ENCODE measurements at regions not wholly inside any gene's neighbourhood (a gene's known extent, or its start where the extent isn't known, plus 50 kb on each side); places are given as distances from the start of the nearest gene placed in this dataset.

- DNase-seq (ENCODE audit: low read depth) = no peak
Measured at GRCh38 chr7:24341691-24342413, 57.9 kb downstream of the NPY start.

- no peak for DNase-seq (ENCODE audit: low read depth)
Measured at GRCh38 chr7:24343614-24344013, 59.6 kb downstream of the NPY start.

GRCh38 chr7:24346129-24346528 lies 62.1 kb downstream of the NPY start:
- DNase-seq (ENCODE audit: low read depth) = no peak

- DNase-seq (ENCODE audit: low read depth) = no peak
Measured at GRCh38 chr7:24346716-24347115, 62.7 kb downstream of the NPY start.

- no peak for DNase-seq (ENCODE audit: low read depth)
Measured at GRCh38 chr7:24349339-24349738, 65.3 kb downstream of the NPY start.

- DNase-seq (ENCODE audit: low read depth) = no peak
Measured at GRCh38 chr7:24354456-24354855, 70.5 kb downstream of the NPY start.

- DNase-seq (ENCODE audit: low read depth) = no peak
Measured at GRCh38 chr7:24356718-24357386, 72.9 kb downstream of the NPY start.

- no peak for DNase-seq (ENCODE audit: low read depth)
Measured at GRCh38 chr7:24361001-24361400, 77.0 kb downstream of the NPY start.

GRCh38 chr7:24365606-24366005 lies 81.6 kb downstream of the NPY start:
- DNase-seq (ENCODE audit: low read depth) = peak; percentile 24

GRCh38 chr7:24366876-24367275 lies 82.9 kb downstream of the NPY start:
- peak; percentile 50 for DNase-seq (ENCODE audit: low read depth)

GRCh38 chr7:24368161-24368560 lies 84.2 kb downstream of the NPY start:
- DNase-seq (ENCODE audit: low read depth) = peak; percentile 32

GRCh38 chr7:24370541-24370940 lies 86.6 kb downstream of the NPY start:
- DNase-seq (ENCODE audit: low read depth) = no peak

- DNase-seq (ENCODE audit: low read depth) = no peak
Measured at GRCh38 chr7:24372961-24373955, 89.3 kb downstream of the NPY start.

- DNase-seq (ENCODE audit: low read depth) = peak; percentile 90
Measured at GRCh38 chr7:24378871-24379616, 95.1 kb downstream of the NPY start.

- peak; percentile 49 for DNase-seq (ENCODE audit: low read depth)
Measured at GRCh38 chr7:24381894-24382505, 98.0 kb downstream of the NPY start.

GRCh38 chr7:24383055-24383454 lies 99.1 kb downstream of the NPY start:
- no peak for DNase-seq (ENCODE audit: low read depth)

- no peak for DNase-seq (ENCODE audit: low read depth)
Measured at GRCh38 chr7:24384362-24385030, 100.5 kb downstream of the NPY start.

- no peak for DNase-seq (ENCODE audit: low read depth)
Measured at GRCh38 chr7:24388212-24388611, 104.2 kb downstream of the NPY start.

- DNase-seq (ENCODE audit: low read depth) = no peak
Measured at GRCh38 chr7:24390376-24391157, 106.6 kb downstream of the NPY start.

GRCh38 chr7:24392774-24393173 lies 108.8 kb downstream of the NPY start:
- no peak for DNase-seq (ENCODE audit: low read depth)

Measured in LHCN-M2 (cell line).